A549 (cell line): ENCODE measurements at regions not wholly inside any gene's neighbourhood (a gene's known extent, or its start where the extent isn't known, plus 50 kb on each side); places are given as distances from the start of the nearest gene placed in this dataset.

Source experiments
- ATAC-seq, 2 experiments: fragments of 200-7000 bp in 1 of 2; fragments of >200 bp in 1 of 2; cut with Nextera tagmentation in 1 of 2; cut with Tn5 transposase in 1 of 2; 3 replicates each; pipeline versions ENCODE4 v1.8.0 to v1.9.1; 2018 to 2020; ENCODE audit warnings: mild to moderate bottlenecking in 1 of 2, moderate library complexity in 1 of 2
- CTCF ChIA-PET: fragments of 300-600 bp; sonication (Branson Sonifier 250); formaldehyde crosslinking; extraction: SDS; loops from one replicate; lab custom pipeline; 2021; ENCODE audit warnings: antibody characterized with exemption, inconsistent platforms; lab: Yijun Ruan, JAX
- POLR2A ChIA-PET: fragments of 350-600 bp; formaldehyde crosslinking; extraction: SDS; loops from one replicate; lab custom pipeline; 2021; ENCODE audit warnings: antibody characterized with exemption, inconsistent platforms; lab: Yijun Ruan, JAX
- DNase-seq, 2 experiments: peaks; one replicate each; pipeline versions ENCODE4 v3.0.0 to v3.0.0-alpha.2; 2011 to 2016; ENCODE audit warnings: low read depth in 1 of 2, low spot score in 1 of 2
- FAIRE-seq: peaks from 2 replicates; lab custom pipeline; 2011; peaks lifted over from hg19 to GRCh38; lab: Jason Lieb, UNC
- H3K27ac ChIP-seq, 2 experiments: fragments of >200 bp; sonication (Bioruptor Twin); formaldehyde crosslinking; 3 replicates each; pipeline ENCODE4 v1.5.1; 2016 to 2017
- H3K4me1 ChIP-seq: fragments of >200 bp; sonication (Bioruptor Twin); formaldehyde crosslinking; 3 replicates; pipeline ENCODE4 v1.6.1; 2016
- H3K4me2 ChIP-seq: fragments of >200 bp; sonication (Bioruptor Twin); formaldehyde crosslinking; 3 replicates; pipeline ENCODE4 v1.6.1; 2016
- H3K4me3 ChIP-seq: fragments of >200 bp; sonication (Bioruptor Twin); formaldehyde crosslinking; 3 replicates; pipeline ENCODE4 v1.5.1; 2016
- H3K9me3 ChIP-seq: fragments of >200 bp; sonication (Bioruptor Twin); formaldehyde crosslinking; 3 replicates; pipeline ENCODE4 v1.6.1; 2016
- BCL3 ChIP-seq: fragments of >200 bp; sonication (Bioruptor Twin); formaldehyde crosslinking; IDR thresholded peaks from 3 replicates; pipeline ENCODE4 v1.6.1; 2016
- CEBPB ChIP-seq, 2 experiments: fragments of >200 bp in 1 of 2; sonication (Bioruptor Twin) in 1 of 2; formaldehyde crosslinking in 1 of 2; IDR thresholded peaks; 2 replicates each; pipeline ENCODE4 v1.6.1; 2012 to 2016
- CHD2 ChIP-seq: fragments of 150-350 bp; IDR thresholded peaks from 2 replicates; pipeline ENCODE4 v1.6.1; 2014; ENCODE audit warnings: low read length; ENCODE audit not compliant: partially characterized antibody
- CHD4 ChIP-seq: fragments of 200-600 bp; sonication (generic); IDR thresholded peaks from 2 replicates; pipeline ENCODE4 v1.6.1; 2016; ENCODE audit warnings: antibody characterized with exemption, mild to moderate bottlenecking, borderline replicate concordance
- E2F6 ChIP-seq: IDR thresholded peaks from 2 replicates; pipeline ENCODE4 v1.6.1; 2012; ENCODE audit warnings: low read depth, borderline replicate concordance
- EHF ChIP-seq: fragments of 250-450 bp; sonication (Bioruptor Pico); IDR thresholded peaks from 2 replicates; pipeline ENCODE4 v1.5.0; 2020; ENCODE audit warnings: mild to moderate bottlenecking
- EHMT2 ChIP-seq: fragments of 200-600 bp; sonication (generic); IDR thresholded peaks from 2 replicates; pipeline ENCODE4 v1.6.1; 2016; ENCODE audit warnings: antibody characterized with exemption, low read depth, mild to moderate bottlenecking, moderate library complexity
- EP300 ChIP-seq, 2 experiments: fragments of >200 bp; sonication (Bioruptor Twin); formaldehyde crosslinking; IDR thresholded peaks; 2 replicates in 1 of 2; 3 replicates in 1 of 2; pipeline ENCODE4 v1.6.1; 2016 to 2017
- GATA3 ChIP-seq: IDR thresholded peaks from 2 replicates; pipeline ENCODE4 v1.6.1; 2012; ENCODE audit warnings: borderline replicate concordance
- HOXB13 ChIP-seq: fragments of 250-450 bp; sonication (Bioruptor Pico); IDR thresholded peaks from 2 replicates; pipeline ENCODE4 v1.5.0; 2020; ENCODE audit warnings: low read depth, mild to moderate bottlenecking, moderate library complexity
- HOXB5 ChIP-seq: fragments of 250-450 bp; sonication (Bioruptor Pico); IDR thresholded peaks from 2 replicates; pipeline ENCODE4 v1.5.0; 2020; ENCODE audit warnings: mild to moderate bottlenecking, moderate library complexity
- JUN ChIP-seq, 2 experiments: fragments of >200 bp; sonication (Bioruptor Twin); formaldehyde crosslinking; IDR thresholded peaks; 2 replicates in 1 of 2; 3 replicates in 1 of 2; pipeline ENCODE4 v1.6.1; 2016 to 2017
- KDM5A ChIP-seq: fragments of 200-600 bp; sonication (generic); IDR thresholded peaks from 2 replicates; pipeline ENCODE4 v1.6.1; 2016; ENCODE audit warnings: antibody characterized with exemption, mild to moderate bottlenecking
- MAX ChIP-seq: IDR thresholded peaks from 2 replicates; pipeline ENCODE4 v1.6.1; 2012
- NR3C1 ChIP-seq: fragments of >200 bp; sonication (Bioruptor Twin); formaldehyde crosslinking; IDR thresholded peaks from 3 replicates; pipeline ENCODE4 v1.6.1; 2017
- RAD21 ChIP-seq, 2 experiments: fragments of >200 bp in 1 of 2; sonication (Bioruptor Twin) in 1 of 2; formaldehyde crosslinking in 1 of 2; IDR thresholded peaks in 1 of 2; conservative IDR thresholded peaks in 1 of 2; 2 replicates in 1 of 2; 3 replicates in 1 of 2; pipeline ENCODE4 v1.6.1; 2012 to 2018; ENCODE audit warnings: inconsistent platforms in 1 of 2
- RARB ChIP-seq: fragments of 250-450 bp; sonication (Bioruptor Pico); IDR thresholded peaks from 2 replicates; pipeline ENCODE4 v1.8.0; 2021; ENCODE audit warnings: mild to moderate bottlenecking, moderate library complexity
- RCOR1 ChIP-seq: fragments of 150-350 bp; IDR thresholded peaks from 2 replicates; pipeline ENCODE4 v1.6.1; 2014; ENCODE audit warnings: antibody characterized with exemption, low read length, low read depth
- RFX5 ChIP-seq: fragments of 450-650 bp; IDR thresholded peaks from 2 replicates; pipeline ENCODE4 v1.7.1; 2014; ENCODE audit warnings: antibody characterized with exemption, mild to moderate bottlenecking, moderate library complexity
- SREBF2 ChIP-seq: fragments of 450-650 bp; IDR thresholded peaks from 2 replicates; pipeline ENCODE4 v1.6.1; 2014; ENCODE audit warnings: mild to moderate bottlenecking, moderate library complexity
- TFCP2L1 ChIP-seq: fragments of 250-450 bp; sonication (Bioruptor Pico); IDR thresholded peaks from 2 replicates; pipeline ENCODE4 v1.5.0; 2021; ENCODE audit warnings: mild to moderate bottlenecking
- TP53 ChIP-seq: fragments of 250-450 bp; sonication (Bioruptor Pico); IDR thresholded peaks from 2 replicates; pipeline ENCODE4 v1.5.0; 2021; ENCODE audit warnings: mild to moderate bottlenecking, moderate library complexity
- ZC3H11A ChIP-seq: fragments of 450-650 bp; IDR thresholded peaks from 2 replicates; pipeline ENCODE4 v1.6.1; 2014; ENCODE audit warnings: antibody characterized with exemption, mild to moderate bottlenecking
- ZFP36 ChIP-seq: fragments of 450-650 bp; IDR thresholded peaks from 2 replicates; pipeline ENCODE4 v1.6.1; 2014; ENCODE audit warnings: borderline replicate concordance; ENCODE audit not compliant: partially characterized antibody
- ZNF302 ChIP-seq: fragments of 250-450 bp; sonication (Bioruptor Pico); IDR thresholded peaks from 2 replicates; pipeline ENCODE4 v1.9.0; 2021; ENCODE audit warnings: inconsistent platforms, mild to moderate bottlenecking, moderate library complexity
- WGBS: methylation state at CpG from one replicate; pipeline ENCODE4 v1.1.6; 2017; ENCODE audit errors: missing lambda C conversion rate; 5-methylcytosine and 5-hydroxymethylcytosine counted together
- TF ChIP-seq, protein P1 (sequence below): fragments of >200 bp; sonication (Bioruptor Twin); formaldehyde crosslinking; IDR thresholded peaks from 3 replicates; pipeline ENCODE4 v1.5.1; 2016
- TF ChIP-seq, protein P2 (sequence below): fragments of 250-450 bp; sonication (Bioruptor Pico); IDR thresholded peaks from 2 replicates; pipeline ENCODE4 v1.5.0; 2021; ENCODE audit warnings: mild to moderate bottlenecking, moderate library complexity, borderline replicate concordance

GRCh38 chr16:62681819-62682218, 645.6 kb upstream of the CDH8 start:
- H3K4me3 ChIP-seq: no peak overlapping the region
- H3K4me2 ChIP-seq: no peak overlapping the region
- H3K4me1 ChIP-seq: no peaks in the 10 kb centered on the region
- no peak for TF ChIP-seq MAX
- no peak for TF ChIP-seq CEBPB (IDR thresholded peaks at IDR 0.05)
- TF ChIP-seq SREBF2: no peak
- no peak for TF ChIP-seq HOXB13 (CRISPR knock-in tag)
- TF ChIP-seq TP53 (CRISPR knock-in tag): no peak
- no peak for TF ChIP-seq GATA3
- TF ChIP-seq TFCP2L1: no peak
- TF ChIP-seq, protein P1, sequence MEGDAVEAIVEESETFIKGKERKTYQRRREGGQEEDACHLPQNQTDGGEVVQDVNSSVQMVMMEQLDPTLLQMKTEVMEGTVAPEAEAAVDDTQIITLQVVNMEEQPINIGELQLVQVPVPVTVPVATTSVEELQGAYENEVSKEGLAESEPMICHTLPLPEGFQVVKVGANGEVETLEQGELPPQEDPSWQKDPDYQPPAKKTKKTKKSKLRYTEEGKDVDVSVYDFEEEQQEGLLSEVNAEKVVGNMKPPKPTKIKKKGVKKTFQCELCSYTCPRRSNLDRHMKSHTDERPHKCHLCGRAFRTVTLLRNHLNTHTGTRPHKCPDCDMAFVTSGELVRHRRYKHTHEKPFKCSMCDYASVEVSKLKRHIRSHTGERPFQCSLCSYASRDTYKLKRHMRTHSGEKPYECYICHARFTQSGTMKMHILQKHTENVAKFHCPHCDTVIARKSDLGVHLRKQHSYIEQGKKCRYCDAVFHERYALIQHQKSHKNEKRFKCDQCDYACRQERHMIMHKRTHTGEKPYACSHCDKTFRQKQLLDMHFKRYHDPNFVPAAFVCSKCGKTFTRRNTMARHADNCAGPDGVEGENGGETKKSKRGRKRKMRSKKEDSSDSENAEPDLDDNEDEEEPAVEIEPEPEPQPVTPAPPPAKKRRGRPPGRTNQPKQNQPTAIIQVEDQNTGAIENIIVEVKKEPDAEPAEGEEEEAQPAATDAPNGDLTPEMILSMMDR: no peak
- TF ChIP-seq ZNF302: no peak
- TF ChIP-seq, all 56 proteins: peak for 0
- no peak overlapping the region for H3K27ac ChIP-seq
- 0% methylated on average over 1 of the region's 1 CpG for WGBS
- no peak for ATAC-seq
- 0 out of 3 replicates have a peak, but pooled peaks cover 4% of the 10 kb centered on the region for H3K9me3 ChIP-seq
- no peak for DNase-seq
- ChIA-PET POLR2A (no interaction called here), CTCF (no interaction called here)
- no peak for FAIRE-seq

DNA sequence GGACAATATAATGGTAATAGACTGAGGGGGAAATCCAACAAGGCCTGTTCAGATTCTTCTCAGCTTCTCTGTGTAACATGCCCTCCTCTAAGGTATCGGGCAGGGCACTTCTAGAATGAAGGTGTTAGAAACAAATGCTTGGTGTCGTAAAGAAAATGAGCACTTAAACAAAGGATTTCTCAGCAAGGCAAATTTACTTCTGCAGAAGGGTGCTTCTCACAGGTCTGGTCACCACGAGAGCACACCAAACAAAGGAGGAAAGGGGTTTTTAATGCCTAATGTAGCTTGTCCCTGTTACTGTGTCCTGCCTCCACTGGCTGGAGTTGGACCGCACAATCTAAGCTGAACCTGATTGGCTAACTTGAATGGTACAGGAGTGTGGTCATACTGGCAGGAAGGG, 642.6 kb upstream of the CDH8 start:
- FAIRE-seq: no peak
- TF ChIP-seq RAD21 (conservative IDR thresholded peaks at IDR 0.05 in 1 of 2, IDR thresholded peaks at IDR 0.05 in 1 of 2) (no peak), EHF (CRISPR knock-in tag) (no peak), TFCP2L1 (no peak)
- TF ChIP-seq, protein P2, sequence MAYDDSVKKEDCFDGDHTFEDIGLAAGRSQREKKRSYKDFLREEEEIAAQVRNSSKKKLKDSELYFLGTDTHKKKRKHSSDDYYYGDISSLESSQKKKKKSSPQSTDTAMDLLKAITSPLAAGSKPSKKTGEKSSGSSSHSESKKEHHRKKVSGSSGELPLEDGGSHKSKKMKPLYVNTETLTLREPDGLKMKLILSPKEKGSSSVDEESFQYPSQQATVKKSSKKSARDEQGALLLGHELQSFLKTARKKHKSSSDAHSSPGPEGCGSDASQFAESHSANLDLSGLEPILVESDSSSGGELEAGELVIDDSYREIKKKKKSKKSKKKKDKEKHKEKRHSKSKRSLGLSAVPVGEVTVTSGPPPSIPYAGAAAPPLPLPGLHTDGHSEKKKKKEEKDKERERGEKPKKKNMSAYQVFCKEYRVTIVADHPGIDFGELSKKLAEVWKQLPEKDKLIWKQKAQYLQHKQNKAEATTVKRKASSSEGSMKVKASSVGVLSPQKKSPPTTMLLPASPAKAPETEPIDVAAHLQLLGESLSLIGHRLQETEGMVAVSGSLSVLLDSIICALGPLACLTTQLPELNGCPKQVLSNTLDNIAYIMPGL: no peak
- 0 out of 3 replicates have a peak, but pooled peaks cover 4% of the 10 kb centered on the region for H3K9me3 ChIP-seq
- no peak for ATAC-seq
- 35% methylated on average over 4 of the region's 4 CpGs for WGBS
- H3K27ac ChIP-seq: no peak overlapping the region
- ChIA-PET POLR2A (no interaction called here), CTCF (no interaction called here)
- H3K4me2 ChIP-seq: no peak overlapping the region
- no peak overlapping the region for H3K4me3 ChIP-seq
- DNase-seq: no peak
- no peaks in the 10 kb centered on the region for H3K4me1 ChIP-seq

DNA sequence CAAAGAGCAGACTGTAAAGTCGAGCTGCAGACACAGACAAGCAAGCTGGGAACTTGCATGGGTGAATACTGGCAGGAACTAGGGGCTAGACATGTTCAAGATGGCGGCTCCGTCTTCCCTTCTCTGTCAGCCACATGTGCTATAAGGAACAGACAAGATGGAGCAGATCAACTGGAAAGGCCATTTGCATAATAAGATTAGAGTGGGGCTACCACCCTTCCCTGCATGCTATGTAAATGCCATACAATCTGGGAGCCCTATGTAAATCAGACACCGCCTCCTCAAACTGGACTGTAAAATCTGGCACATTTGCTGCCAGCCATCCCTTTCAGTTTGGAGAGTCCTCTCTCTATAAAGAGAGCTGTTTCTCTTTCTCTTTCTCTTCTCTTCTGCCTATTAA, 640.1 kb upstream of the CDH8 start:
- TF ChIP-seq NR3C1 (no peak), HOXB13 (CRISPR knock-in tag) (no peak), E2F6 (no peak), HOXB5 (CRISPR knock-in tag) (no peak), CHD2 (no peak)
- ChIA-PET CTCF (no interaction called here), POLR2A (no interaction called here)
- H3K27ac ChIP-seq: no peak overlapping the region
- no peak overlapping the region for H3K4me3 ChIP-seq
- 4% methylated on average over 4 of the region's 4 CpGs for WGBS
- no peak for FAIRE-seq
- H3K4me1 ChIP-seq: no peaks in the 10 kb centered on the region
- DNase-seq: no peak
- no peak for ATAC-seq
- H3K4me2 ChIP-seq: no peak overlapping the region
- 0 out of 3 replicates have a peak, but pooled peaks cover 4% of the 10 kb centered on the region for H3K9me3 ChIP-seq

- ChIA-PET POLR2A (no interaction called here), CTCF (no interaction called here)
- 7% methylated on average over 1 of the region's 1 CpG for WGBS
- ATAC-seq: no peak
- Histone ChIP-seq H3K4me1 (no peaks in the 10 kb centered on the region), H3K27ac (no peak overlapping the region), H3K4me3 (no peak overlapping the region), H3K4me2 (no peak overlapping the region), H3K9me3 (no peaks in the 10 kb centered on the region)
- FAIRE-seq: no peak
- DNase-seq: no peak
- TF ChIP-seq KDM5A (no peak), JUN (IDR thresholded peaks at IDR 0.05) (no peak), CHD2 (no peak), RAD21 (conservative IDR thresholded peaks at IDR 0.05 in 1 of 2, IDR thresholded peaks at IDR 0.05 in 1 of 2) (no peak), EHMT2 (no peak), TP53 (CRISPR knock-in tag) (no peak), BCL3 (no peak), CHD4 (no peak), EHF (CRISPR knock-in tag) (no peak), ZFP36 (no peak), GATA3 (no peak), RFX5 (no peak), NR3C1 (no peak), ZC3H11A (no peak), RARB (CRISPR knock-in tag) (no peak), EP300 (IDR thresholded peaks at IDR 0.05) (no peak), RCOR1 (no peak), TFCP2L1 (no peak)
Observed at GRCh38 chr16:62665269-62665668, 629.0 kb upstream of the CDH8 start.
